ENCODE measurements at regions not wholly inside any gene's neighbourhood (a gene's known extent, or its start where the extent isn't known, plus 50 kb on each side); places are given as distances from the start of the nearest gene placed in this dataset.

GRCh38 chr14:36020120-36021029 lies 156.1 kb downstream of the PTCSC3 start:
- DNase-seq, result no peak
- no peak overlapping the region for H3K4me3 ChIP-seq (ENCODE audit: low read depth, low read length)

DNA sequence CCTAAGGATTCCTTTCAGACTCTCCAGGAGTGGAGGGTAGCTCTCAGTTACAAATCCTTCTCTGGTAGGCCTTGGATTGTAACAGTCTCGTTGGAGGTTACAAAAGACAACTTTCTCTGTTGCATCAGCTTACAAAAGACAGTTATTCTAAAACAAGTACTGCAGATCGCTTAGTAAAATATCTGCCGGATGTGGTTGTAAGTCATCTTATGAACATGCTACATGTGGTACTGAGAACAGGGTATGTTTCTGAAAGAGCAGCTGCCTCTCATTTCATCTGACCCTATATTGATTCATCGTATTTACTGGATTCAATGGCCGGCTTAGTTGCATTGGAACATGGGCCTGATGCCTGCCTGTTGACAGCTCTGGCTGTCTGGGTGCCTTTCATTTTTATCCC lies 157.4 kb downstream of the PTCSC3 start:
- no peaks in the 10 kb centered on the region for H3K36me3 ChIP-seq
- TF ChIP-seq, protein P1, sequence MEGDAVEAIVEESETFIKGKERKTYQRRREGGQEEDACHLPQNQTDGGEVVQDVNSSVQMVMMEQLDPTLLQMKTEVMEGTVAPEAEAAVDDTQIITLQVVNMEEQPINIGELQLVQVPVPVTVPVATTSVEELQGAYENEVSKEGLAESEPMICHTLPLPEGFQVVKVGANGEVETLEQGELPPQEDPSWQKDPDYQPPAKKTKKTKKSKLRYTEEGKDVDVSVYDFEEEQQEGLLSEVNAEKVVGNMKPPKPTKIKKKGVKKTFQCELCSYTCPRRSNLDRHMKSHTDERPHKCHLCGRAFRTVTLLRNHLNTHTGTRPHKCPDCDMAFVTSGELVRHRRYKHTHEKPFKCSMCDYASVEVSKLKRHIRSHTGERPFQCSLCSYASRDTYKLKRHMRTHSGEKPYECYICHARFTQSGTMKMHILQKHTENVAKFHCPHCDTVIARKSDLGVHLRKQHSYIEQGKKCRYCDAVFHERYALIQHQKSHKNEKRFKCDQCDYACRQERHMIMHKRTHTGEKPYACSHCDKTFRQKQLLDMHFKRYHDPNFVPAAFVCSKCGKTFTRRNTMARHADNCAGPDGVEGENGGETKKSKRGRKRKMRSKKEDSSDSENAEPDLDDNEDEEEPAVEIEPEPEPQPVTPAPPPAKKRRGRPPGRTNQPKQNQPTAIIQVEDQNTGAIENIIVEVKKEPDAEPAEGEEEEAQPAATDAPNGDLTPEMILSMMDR (IDR thresholded peaks at IDR 0.05; ENCODE audit: low read depth, low read length), result no peak
- H3K4me3 ChIP-seq (ENCODE audit: low read depth, low read length), result no peak overlapping the region
- H3K4me1 ChIP-seq, result no peaks in the 10 kb centered on the region
- H3K9me3 ChIP-seq, result no peaks in the 10 kb centered on the region
- no peak for DNase-seq
- peaks cover 4% of the 10 kb centered on the region; the same call in 1 of the 2 replicates for H3K27me3 ChIP-seq

More at GRCh38 chr14:36020120-36021029, 156.1 kb downstream of the PTCSC3 start:
- no peaks in the 10 kb centered on the region for H3K36me3 ChIP-seq
- H3K4me1 ChIP-seq, result no peaks in the 10 kb centered on the region
- H3K27me3 ChIP-seq, result peaks cover 4% of the 10 kb centered on the region
- H3K9me3 ChIP-seq, result no peaks in the 10 kb centered on the region
- TF ChIP-seq, protein P1 (IDR thresholded peaks at IDR 0.05; ENCODE audit: low read depth, low read length), result no peak

GRCh38 chr14:36014236-36014635 lies 162.3 kb downstream of the PTCSC3 start:
- no peaks in the 10 kb centered on the region for H3K4me1 ChIP-seq
- TF ChIP-seq, protein P1 (IDR thresholded peaks at IDR 0.05; ENCODE audit: low read depth, low read length), result no peak
- no peaks in the 10 kb centered on the region for H3K36me3 ChIP-seq
- H3K4me3 ChIP-seq (ENCODE audit: low read depth, low read length), result no peak overlapping the region
- no peaks in the 10 kb centered on the region for H3K9me3 ChIP-seq
- no peak for DNase-seq
- H3K27me3 ChIP-seq, result peaks cover 10% of the 10 kb centered on the region

DNA sequence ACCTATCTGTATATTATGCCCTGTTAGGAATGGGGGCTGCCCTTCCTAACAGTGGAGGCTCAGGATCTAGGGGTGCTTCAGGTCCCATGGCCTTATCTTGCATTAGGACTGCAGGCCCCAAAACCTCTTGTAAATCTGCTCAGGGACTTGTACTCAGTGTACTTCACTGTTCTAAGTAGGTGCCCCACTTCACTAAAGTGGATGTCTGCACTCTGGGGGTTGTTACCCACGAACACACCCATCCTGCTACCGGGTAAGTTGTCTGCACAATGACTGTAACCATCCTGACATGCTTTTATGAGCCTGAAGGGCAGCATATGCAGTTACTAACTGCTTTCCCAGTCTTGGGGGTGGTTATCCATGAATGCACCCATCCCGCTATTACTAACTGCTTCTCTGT lies 163.0 kb downstream of the PTCSC3 start:
- TF ChIP-seq, protein P1 (IDR thresholded peaks at IDR 0.05; ENCODE audit: low read depth, low read length), result no peak
- H3K4me3 ChIP-seq (ENCODE audit: low read depth, low read length), result no peak overlapping the region

DNA sequence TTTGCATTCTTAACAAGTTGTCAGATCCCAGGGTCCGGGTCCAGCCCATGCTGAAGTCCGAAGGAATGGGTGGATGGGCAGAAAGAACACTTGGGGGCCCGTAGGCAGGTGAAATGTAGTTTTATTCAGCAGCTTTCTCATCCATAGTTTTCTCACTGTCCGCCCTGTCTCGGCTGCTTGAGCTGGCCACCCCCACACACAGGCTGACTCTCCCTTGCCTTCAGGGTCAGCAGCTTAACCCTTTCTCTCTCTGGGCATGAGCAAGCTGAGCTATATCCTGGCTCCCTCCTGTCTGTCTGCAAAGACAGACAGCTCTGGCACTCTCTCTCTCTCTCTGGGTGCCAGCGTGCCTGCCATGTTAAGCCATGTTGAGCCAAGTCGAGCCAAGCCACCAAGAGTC lies 163.9 kb downstream of the PTCSC3 start:
- TF ChIP-seq, protein P1 (IDR thresholded peaks at IDR 0.05; ENCODE audit: low read depth, low read length), result no peak

More for the DNA sequence above, 163.0 kb downstream of the PTCSC3 start:
- peaks cover 10% of the 10 kb centered on the region for H3K27me3 ChIP-seq
- no peaks in the 10 kb centered on the region for H3K9me3 ChIP-seq
- DNase-seq, result no peak
- no peaks in the 10 kb centered on the region for H3K36me3 ChIP-seq
- H3K4me1 ChIP-seq, result no peaks in the 10 kb centered on the region

DNA sequence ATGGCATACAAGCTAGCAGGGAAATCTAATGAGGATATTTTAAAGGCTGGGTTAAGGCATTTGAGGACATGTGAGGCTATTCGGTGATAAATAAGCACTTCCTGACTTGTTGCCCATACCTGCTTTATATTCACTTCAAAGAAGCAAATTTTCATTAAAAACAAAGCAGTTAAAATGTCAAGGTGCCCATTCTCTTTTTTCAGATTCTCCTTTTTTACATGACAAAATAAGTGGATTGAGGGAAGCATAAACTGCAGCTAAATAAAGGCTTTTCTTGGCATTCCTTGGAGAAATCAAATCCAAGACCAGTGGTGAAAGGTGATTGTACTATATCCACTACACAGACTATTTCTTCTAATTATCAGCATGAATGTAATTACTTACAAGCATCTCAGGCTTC lies 166.9 kb downstream of the PTCSC3 start:
- Histone ChIP-seq H3K4me1 (no peaks in the 10 kb centered on the region), H3K9me3 (no peaks in the 10 kb centered on the region), H3K36me3 (no peaks in the 10 kb centered on the region), H3K27me3 (peaks cover 18% of the 10 kb centered on the region), H3K4me3 (ENCODE audit: low read depth, low read length) (no peak overlapping the region)
- no peak for DNase-seq
- TF ChIP-seq, protein P1 (IDR thresholded peaks at IDR 0.05; ENCODE audit: low read depth, low read length), result no peak

More for the DNA sequence above, 163.9 kb downstream of the PTCSC3 start:
- Histone ChIP-seq H3K4me1 (no peaks in the 10 kb centered on the region), H3K9me3 (no peaks in the 10 kb centered on the region), H3K27me3 (peaks cover 10% of the 10 kb centered on the region), H3K36me3 (no peaks in the 10 kb centered on the region), H3K4me3 (ENCODE audit: low read depth, low read length) (no peak overlapping the region)
- no peak for DNase-seq
